NCI-H2171 treated with DMSO at 0.1 percent for 48 hours (cell line): ENCODE measurements at regions not wholly inside any gene's neighbourhood (a gene's known extent, or its start where the extent isn't known, plus 50 kb on each side); places are given as distances from the start of the nearest gene placed in this dataset.

Experiments
- DNase-seq: peaks from one replicate; lab custom pipeline; 2025; lab: John Stamatoyannopoulos, UW

- DNase-seq: no peak
These were observed 337.0 kb upstream of the SMC2 start for GRCh38 chr9:103757062-103757461.

GRCh38 chr9:103761466-103761865, 332.6 kb upstream of the SMC2 start:
- DNase-seq: no peak

GRCh38 chr9:103789686-103790085, 304.4 kb upstream of the SMC2 start:
- DNase-seq: peak; percentile 14

GRCh38 chr9:103798620-103799019, 295.5 kb upstream of the SMC2 start:
- no peak for DNase-seq

- DNase-seq: no peak
These were observed 294.1 kb upstream of the SMC2 start for GRCh38 chr9:103799959-103800358.

- DNase-seq: no peak
These were observed 292.0 kb upstream of the SMC2 start for GRCh38 chr9:103802068-103802467.

GRCh38 chr9:103803245-103803644, 290.9 kb upstream of the SMC2 start:
- no peak for DNase-seq

- no peak for DNase-seq
These were observed 289.9 kb upstream of the SMC2 start for GRCh38 chr9:103804077-103804735.

- no peak for DNase-seq
These were observed 284.4 kb upstream of the SMC2 start for GRCh38 chr9:103809745-103810144.

- DNase-seq: no peak
These were observed 282.6 kb upstream of the SMC2 start for GRCh38 chr9:103811462-103811861.

- DNase-seq: peak; percentile 57
These were observed 278.0 kb upstream of the SMC2 start for GRCh38 chr9:103816146-103816545.

GRCh38 chr9:103819936-103820335, 274.2 kb upstream of the SMC2 start:
- DNase-seq: no peak

- DNase-seq: no peak
These were observed 273.0 kb upstream of the SMC2 start for GRCh38 chr9:103821115-103821514.

GRCh38 chr9:103837940-103838339, 256.2 kb upstream of the SMC2 start:
- DNase-seq: no peak

- DNase-seq: no peak
These were observed 254.9 kb upstream of the SMC2 start for GRCh38 chr9:103839197-103839596.

GRCh38 chr9:103867886-103868285, 226.2 kb upstream of the SMC2 start:
- DNase-seq: no peak

GRCh38 chr9:103872811-103873210, 221.3 kb upstream of the SMC2 start:
- no peak for DNase-seq

GRCh38 chr9:103881419-103881818, 212.7 kb upstream of the SMC2 start:
- DNase-seq: no peak

GRCh38 chr9:103889989-103890388, 204.1 kb upstream of the SMC2 start:
- DNase-seq: no peak

GRCh38 chr9:103894184-103894583, 199.9 kb upstream of the SMC2 start:
- DNase-seq: no peak

GRCh38 chr9:103898550-103898949, 195.6 kb upstream of the SMC2 start:
- no peak for DNase-seq

- DNase-seq: peak; percentile 33
These were observed 194.2 kb upstream of the SMC2 start for GRCh38 chr9:103899866-103900265.

GRCh38 chr9:103900466-103900865, 193.6 kb upstream of the SMC2 start:
- DNase-seq: peak; percentile 70

- DNase-seq: no peak
These were observed 191.8 kb upstream of the SMC2 start for GRCh38 chr9:103902263-103902662.
